ENCODE measurements at regions not wholly inside any gene's neighbourhood (a gene's known extent, or its start where the extent isn't known, plus 50 kb on each side); places are given as distances from the start of the nearest gene placed in this dataset.

- DNase-seq: no peak
These were observed 329.4 kb upstream of the SLC35B3 start for GRCh38 chr6:8764733-8765132.

GRCh38 chr6:8760951-8761350, 325.6 kb upstream of the SLC35B3 start:
- no peak for DNase-seq

DNA sequence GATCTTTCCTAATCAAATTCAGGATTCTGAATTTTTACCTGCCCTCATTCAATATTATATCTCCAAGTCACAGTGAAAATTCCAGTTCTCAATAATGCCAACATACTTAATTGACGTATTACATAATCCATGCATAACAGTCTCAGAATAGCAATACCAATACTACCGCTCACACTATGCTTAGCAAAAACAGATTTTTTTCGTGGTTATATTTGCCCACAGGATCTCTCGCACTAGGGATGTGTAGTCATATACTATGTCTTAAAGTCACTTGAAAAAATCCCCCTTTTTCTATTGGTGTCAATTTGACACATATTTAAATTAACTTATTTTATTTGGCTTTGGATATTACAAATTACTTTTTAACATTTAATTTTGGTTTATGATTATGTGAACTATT, 323.1 kb upstream of the SLC35B3 start:
- DNase-seq: no peak

DNA sequence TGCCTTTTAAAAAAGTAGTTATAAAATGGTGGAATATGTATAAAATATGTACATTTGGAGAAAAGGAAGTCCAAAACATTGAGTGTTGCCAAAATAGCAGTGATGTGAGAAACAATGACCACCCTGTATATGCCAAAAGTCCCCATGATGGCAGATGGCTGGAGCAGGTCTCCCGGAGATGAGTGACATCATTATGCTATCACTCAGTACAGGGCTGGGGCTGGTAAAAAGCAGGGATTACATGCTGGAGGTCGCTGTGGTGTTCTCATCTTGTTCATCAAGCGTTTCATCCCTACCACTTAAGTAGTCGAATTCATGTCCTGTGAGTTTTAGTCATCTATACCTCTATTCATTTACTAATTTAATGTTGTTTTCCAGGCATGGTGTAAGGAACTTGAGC, 315.3 kb upstream of the SLC35B3 start:
- DNase-seq: no peak

DNA sequence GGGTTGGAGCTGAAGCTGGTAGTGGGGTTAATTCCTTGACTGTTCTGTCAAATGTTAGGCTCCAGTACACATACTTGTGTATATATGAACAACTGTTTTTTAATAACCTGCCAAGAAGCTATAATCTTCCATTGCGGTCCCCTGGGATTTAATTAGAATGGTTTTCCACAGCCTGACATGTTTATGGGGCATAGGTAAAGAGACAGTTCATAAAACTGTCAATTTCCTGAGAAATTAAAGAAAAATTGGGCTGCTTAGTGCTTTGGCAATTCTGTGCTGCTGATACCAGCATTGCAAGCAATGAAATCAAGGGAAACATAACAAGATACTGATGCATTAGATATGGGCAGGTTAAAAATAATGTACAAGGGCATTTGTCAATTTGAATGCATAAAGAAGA, 314.1 kb upstream of the SLC35B3 start:
- DNase-seq: no peak

DNA sequence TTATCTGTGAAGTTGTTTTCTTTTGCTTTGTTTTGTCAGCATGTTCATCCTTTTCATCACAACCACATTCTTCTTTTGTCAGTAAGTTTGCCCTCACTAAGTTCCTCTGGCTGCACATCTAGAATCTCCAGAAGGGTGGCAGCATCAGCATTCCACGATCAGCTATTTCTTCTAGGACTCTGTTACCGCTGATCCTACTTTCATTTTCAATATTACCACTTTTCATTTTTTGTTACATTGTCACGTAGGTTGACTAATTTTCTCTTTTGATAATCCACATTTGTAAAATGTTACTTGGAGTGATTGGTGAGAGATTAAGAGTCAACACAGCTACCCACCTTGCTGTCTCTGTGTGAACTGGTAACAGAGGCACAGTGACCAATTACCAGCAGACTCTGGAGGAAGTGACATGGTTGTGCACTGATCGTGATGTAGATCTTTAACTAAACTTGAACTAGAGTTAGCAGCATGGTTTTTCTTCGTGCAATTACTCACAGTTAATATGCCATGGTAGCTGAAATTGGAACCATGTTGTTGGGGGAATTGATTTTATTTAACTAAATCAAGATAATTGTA, 307.9 kb upstream of the SLC35B3 start:
- DNase-seq: peak; percentile 32

DNA sequence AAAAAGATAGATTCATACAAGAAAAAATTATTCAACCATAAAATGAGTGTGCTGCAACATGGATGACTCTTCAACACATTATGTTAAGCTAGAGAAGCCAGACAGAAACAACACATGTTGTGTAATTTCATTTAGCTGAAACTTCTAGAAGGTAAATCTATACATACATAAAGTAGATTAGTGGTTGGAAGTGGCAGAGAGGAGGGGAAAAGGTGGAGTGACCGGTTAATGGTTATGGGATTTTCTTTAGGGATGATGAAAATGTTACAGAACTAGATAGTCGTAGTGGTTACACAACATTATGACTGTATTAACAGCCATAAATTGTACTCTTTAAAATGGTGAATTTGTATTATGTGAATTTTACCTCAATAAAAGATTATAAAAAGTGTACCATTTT, 304.1 kb upstream of the SLC35B3 start:
- DNase-seq: no peak

DNA sequence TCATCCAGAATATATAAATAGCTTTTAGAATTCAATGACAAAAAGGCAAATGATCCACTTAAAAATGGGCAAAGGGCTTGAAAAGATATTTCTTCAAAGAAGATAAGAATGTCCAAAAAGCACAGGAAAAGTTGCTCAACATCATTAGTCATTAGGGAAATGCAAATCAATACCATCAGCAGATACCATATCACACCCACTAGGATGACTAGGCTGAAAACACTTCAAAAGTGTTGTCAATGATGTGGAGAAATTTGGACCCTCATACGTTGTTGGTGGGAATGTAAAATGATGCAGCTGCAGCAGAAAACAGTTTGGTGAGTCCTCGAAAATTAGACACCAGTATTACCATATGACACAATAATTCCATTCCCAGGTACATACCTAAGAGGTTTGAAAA, 303.6 kb upstream of the SLC35B3 start:
- no peak for DNase-seq

GRCh38 chr6:8736156-8736895, 301.0 kb upstream of the SLC35B3 start:
- no peak for DNase-seq

GRCh38 chr6:8733879-8734278, 298.5 kb upstream of the SLC35B3 start:
- no peak for DNase-seq

DNA sequence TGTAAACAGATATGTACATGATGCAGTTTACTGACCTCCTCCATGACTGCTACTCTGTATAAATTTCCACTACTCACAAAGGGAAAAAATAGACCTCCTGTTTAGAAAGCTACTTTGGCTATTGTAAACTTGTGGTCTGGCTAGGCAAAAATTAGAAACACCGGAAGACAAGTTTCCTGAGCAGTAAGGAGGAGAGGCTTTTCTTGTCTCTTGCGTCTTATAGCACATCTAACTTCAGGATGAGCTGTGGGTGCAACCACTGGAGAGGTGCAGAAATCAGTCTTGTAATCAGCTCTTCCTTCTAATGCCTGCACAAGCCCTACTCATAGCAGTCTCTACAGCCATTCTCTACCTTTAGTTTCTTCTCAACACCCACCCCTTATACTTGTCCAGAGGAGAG, 296.5 kb upstream of the SLC35B3 start:
- peak; percentile 36 for DNase-seq

- DNase-seq: no peak
These were observed 275.5 kb upstream of the SLC35B3 start for GRCh38 chr6:8710668-8711431.

DNA sequence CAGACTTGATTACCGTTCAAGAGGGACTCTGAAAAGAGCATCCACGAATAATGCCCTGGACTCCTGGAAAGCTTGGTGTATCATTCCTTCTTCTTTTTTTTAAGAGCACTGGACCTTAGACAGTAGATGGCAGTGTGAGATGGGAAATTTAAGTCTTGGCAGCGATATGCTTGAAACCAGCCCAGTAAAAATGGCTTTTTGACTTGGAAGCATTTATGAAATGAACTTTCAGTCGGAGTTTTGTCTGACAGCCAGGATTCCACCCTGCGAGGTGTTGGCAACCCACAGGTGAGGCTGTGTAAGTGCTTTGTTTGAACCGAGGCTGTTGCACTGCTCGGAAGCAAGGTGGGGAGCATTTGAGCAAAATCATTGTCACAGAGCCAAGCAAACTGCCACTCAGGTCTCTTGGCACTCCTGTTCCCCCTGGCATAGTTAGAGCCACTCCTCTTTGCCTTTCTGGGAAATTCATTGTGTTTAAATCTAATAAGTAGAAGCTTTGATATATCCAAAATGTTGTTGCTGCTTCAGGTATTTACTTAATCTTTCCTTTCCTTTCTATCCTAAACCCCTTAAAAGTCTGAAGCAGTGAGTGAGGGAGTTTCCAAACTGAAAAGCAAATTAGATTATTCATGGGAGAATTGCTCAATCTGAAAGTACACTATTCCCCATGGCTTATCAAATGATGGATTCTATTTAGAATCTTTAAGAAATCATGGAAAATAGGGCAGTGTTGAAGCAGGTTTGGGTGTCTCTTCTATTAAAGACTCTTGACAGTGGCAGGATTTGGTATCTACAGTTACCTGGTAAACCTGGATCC, 272.8 kb upstream of the SLC35B3 start:
- peak; percentile 55 for DNase-seq

DNA sequence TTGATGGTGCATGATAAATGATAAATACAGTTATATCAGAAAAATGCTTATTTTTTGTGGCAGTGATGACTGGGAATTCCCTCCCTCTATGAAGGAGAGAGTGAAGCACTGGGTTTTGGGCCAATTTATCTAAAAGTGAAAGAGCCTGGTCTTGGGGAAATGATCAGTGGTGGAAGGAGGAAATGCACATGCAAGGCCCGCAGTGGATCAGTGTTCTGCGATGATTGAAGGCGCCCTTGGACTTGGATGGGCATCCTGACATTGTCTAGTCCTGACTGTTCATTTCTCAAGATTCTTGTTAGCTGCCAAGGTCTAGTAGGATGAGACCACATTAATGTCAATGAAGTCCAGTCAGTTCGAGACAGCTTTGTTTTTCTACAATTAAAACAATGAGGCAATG, 272.0 kb upstream of the SLC35B3 start:
- DNase-seq: no peak

DNA sequence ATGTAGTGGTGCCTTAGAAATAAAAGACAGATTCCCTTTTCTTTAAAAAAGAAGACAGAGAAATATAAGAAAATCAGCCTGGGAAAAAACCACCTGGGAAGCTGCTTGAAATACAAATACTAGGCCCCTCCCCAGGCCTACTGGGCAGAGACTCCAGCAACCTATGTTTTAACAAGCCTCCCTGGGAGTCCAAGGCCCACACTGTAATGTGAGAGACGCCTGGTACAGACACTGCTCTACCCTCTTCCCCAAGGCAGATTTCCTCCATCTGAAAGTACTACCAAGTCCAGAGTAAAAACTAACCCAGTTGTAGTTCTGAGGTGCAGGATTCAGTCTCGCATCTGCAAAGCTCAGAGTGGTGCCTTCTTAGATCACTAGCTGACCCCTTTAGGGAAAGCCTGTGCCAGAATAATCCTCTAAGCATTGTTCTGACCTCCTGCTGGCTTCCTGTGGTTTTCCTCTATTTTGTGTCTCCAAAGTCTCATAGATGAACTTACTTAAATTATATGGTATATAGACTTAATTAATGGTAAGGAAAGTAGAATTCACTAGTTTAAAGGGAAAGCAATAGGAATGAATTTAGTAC, 270.2 kb upstream of the SLC35B3 start:
- no peak for DNase-seq

DNA sequence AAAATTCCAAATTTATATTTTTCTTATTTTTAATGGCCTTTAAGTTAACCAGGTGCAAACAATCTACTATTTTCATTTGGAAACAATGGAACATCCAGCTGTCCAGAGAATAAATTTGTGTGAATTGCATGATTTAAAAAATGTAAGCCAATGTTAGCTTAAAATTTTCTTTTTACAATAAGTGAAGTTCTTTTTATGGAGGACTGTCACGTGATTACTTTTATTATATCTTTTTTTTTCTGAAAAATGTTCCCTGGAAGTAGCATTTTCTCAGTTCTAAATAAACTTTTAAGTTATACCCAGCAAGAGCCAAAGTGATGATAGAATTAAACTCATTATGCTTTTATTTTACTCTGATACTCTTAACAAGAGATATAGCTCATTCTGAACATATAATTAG, 267.7 kb upstream of the SLC35B3 start:
- no peak for DNase-seq

DNA sequence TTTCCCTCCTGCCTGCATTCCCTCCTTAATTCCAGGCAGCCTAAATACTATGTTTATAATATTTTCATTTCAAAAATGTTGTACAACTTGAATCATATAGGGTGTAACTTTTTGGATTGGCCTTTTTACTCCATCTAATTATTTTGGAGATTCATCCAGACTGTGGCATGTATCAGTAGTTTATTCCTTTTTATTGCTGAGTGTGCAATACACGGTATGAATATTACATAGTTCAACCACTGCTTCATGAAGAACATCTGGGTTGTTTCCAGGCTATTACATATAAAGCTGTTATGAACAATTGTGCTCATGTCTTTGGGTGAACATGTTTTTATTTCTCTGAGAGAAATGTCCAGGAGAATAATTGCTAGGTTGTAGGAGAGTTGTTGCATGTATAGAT, 253.5 kb upstream of the SLC35B3 start:
- no peak for DNase-seq

GRCh38 chr6:8686077-8686476, 250.7 kb upstream of the SLC35B3 start:
- DNase-seq: no peak

GRCh38 chr6:8683204-8683603, 247.9 kb upstream of the SLC35B3 start:
- no peak for DNase-seq

DNA sequence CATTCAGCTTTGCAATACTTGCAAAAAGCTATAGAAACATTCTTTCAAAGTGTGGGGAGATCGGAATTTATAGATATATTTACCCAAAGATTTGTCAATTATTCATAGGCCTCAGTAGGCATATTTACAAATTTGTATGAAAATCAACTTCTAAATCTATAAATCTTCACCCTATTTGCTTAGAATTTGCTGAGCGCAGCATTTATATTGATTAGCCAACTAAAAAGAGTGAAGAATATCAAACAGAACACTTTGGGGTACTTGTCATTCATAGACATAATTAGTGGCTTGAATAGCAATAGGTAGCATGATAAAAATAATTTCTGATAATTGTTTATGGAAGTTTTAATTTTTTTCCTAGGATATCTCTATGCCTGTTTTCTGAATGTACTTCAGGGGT, 244.5 kb upstream of the SLC35B3 start:
- no peak for DNase-seq

DNA sequence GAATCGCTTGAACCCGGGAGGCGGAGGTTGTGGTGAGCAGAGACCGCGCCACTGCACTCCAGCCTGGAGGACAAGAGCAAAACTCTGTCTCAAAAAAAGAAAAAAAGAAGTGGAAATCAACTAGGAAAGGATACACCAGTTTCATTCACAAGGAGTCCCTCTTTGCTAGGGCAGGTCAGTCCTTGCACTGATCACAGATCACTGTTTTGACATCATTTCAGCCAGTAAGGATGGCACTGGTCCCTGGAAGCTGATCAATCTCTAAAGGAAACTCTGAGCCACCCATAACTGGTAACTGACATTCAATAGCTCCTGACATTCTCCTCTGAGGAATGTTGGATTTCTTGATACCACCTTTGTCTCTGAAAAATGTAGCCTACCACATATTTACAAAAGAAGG, 243.1 kb upstream of the SLC35B3 start:
- DNase-seq: no peak

GRCh38 chr6:8674126-8674525, 238.8 kb upstream of the SLC35B3 start:
- no peak for DNase-seq

GRCh38 chr6:8672882-8673281, 237.5 kb upstream of the SLC35B3 start:
- DNase-seq: no peak
